HUDEP-2 (cell line): ENCODE measurements at regions not wholly inside any gene's neighbourhood (a gene's known extent, or its start where the extent isn't known, plus 50 kb on each side); places are given as distances from the start of the nearest gene placed in this dataset.
A peak's percentile ranks its signal among the peaks of the same experiment; 100 is the strongest.

ENCODE experiments used
- DNase-seq, 76 experiments: peaks; one replicate each; lab custom pipeline; 2025; ENCODE audit not compliant: unreplicated experiment in 76 of 76; lab: John Stamatoyannopoulos, UW

- DNase-seq = no peak
Measured at GRCh38 chr2:6233993-6234392, 541.8 kb downstream of the SOX11 start.

DNA sequence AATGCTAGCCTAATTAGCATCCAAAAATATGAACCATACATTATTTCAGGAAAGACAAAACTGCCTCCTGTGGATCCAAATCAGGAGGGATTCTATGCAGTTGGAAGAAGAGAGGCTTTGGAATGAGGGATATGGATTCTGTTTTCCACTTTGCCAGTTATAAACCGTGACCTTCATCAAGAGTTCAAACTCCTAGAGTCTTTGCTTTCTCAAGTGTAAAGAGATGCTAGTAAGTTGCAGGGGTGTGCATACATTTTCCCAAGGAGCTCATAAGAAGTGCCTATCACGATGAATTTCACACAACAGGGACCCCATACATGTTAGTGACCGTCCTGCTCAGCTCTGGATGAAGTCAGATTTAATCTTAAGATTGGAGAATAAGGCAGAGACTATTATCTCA, 542.5 kb downstream of the SOX11 start:
- DNase-seq = no peak

- no peak for DNase-seq
Measured at GRCh38 chr2:6236317-6236716, 544.1 kb downstream of the SOX11 start.

GRCh38 chr2:6237039-6237660, 545.0 kb downstream of the SOX11 start:
- no peak for DNase-seq

GRCh38 chr2:6249557-6249956, 557.4 kb downstream of the SOX11 start:
- no peak for DNase-seq

GRCh38 chr2:6254441-6254840, 562.3 kb downstream of the SOX11 start:
- DNase-seq = no peak

- DNase-seq = no peak
Measured at GRCh38 chr2:6264198-6264597, 572.0 kb downstream of the SOX11 start.

DNA sequence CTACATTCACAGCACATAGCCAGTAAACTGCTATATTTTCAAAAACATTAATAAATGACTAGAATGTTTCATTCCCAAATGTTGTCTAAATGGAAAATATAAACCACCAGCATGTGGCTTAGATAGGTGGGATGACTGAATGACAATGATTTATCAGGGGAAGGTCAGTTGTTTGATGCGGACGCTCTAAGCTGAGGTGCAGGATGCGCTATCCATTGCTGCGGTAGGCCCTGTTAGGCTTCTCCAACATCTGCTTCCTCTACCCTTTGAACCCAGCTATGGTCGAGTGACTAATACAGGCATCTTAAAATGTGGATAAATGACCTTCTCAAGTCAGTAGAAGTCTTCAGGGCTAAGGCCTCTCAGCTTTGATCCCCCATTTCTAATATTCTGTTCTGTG, 584.2 kb downstream of the CMPK2 start:
- DNase-seq = no peak

DNA sequence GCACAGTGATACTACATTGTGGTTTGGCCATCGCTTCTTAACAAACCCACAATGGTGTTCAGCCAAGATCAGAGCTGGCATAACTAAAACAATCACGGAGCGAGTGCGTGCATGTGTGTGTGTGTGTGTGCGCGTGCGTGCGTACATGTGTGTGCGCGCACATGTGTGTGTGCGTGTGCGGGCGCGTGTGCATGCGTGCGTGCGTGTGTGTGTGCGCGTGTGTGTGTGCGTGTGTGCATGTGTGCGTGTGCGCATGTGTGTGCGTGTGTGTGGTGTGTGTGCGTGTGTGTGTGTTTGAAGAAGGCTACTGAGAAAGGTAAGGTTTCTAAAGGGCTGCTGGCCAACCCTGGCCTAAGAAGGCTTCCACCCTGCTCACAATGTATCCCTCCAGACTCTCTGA, 582.4 kb downstream of the CMPK2 start:
- no peak for DNase-seq

- no peak for DNase-seq
Measured at GRCh38 chr2:6287406-6287805, 578.3 kb downstream of the CMPK2 start.

GRCh38 chr2:6288791-6289190, 576.9 kb downstream of the CMPK2 start:
- no peak for DNase-seq

- DNase-seq = peak in 1 of 76 experiments; percentile 2
Measured at GRCh38 chr2:6290217-6291015, 575.3 kb downstream of the CMPK2 start.

- DNase-seq = no peak
Measured at GRCh38 chr2:6294791-6295190, 570.9 kb downstream of the CMPK2 start.

GRCh38 chr2:6297238-6297637, 568.5 kb downstream of the CMPK2 start:
- DNase-seq = no peak

DNA sequence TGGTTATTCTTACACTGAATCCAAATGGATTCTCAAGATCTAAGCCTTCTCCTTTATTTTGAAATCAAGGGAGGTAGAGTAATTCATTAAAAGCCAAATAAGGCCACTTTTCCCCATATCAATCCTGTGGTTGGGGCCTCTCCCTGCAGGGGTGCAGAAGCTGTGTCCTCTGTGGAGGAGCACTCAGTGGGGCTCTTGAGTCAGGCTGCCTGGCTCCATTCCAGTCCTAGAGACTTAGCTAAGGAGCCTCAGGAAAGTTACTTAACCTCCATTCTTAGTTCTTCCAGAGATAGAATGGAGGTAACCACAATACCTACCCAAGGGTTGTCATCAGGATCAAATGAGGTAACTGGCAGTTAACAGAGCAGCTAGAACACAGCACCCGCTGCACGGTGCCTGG, 564.3 kb downstream of the CMPK2 start:
- DNase-seq = no peak

- DNase-seq = no peak
Measured at GRCh38 chr2:6308986-6309385, 556.7 kb downstream of the CMPK2 start.

DNA sequence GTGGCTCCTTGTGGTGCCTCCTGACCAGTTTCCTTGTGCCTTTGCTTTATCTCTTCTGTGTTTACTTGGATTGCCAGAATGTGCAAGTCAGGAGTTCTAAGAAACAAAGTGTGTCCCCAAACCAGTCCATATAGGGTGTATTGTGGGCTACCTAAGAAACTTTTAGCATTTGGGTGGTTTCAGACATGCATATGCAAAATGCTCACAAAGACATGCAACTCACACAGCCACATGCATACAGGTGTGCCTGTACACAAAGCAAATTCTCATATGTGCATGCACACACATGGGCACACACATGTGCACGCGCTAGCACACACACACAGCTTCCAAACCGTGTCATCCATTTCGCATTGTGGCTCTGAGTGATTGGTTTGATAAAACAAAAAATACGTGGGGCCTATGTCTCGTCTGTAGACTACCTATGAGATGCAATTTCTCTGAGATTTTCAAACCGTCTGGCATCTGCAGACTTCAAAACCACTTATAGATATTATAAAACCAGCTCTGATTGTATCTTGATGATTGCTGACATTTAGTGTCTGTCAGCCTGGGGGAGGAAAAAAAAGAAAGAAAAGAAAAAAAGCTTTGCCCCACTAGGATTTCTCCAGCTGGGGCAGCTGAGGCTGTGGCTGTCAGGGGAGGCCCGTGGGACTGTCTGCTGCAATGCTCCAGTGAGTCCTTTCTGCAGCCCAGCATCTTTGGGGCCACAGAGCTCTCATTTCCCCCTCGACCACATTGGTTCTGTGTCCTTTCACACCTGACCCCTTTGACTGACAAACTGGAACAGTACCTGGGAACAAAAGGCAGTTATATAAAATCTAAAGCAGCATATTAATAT, 556.1 kb downstream of the CMPK2 start:
- DNase-seq = no peak

DNA sequence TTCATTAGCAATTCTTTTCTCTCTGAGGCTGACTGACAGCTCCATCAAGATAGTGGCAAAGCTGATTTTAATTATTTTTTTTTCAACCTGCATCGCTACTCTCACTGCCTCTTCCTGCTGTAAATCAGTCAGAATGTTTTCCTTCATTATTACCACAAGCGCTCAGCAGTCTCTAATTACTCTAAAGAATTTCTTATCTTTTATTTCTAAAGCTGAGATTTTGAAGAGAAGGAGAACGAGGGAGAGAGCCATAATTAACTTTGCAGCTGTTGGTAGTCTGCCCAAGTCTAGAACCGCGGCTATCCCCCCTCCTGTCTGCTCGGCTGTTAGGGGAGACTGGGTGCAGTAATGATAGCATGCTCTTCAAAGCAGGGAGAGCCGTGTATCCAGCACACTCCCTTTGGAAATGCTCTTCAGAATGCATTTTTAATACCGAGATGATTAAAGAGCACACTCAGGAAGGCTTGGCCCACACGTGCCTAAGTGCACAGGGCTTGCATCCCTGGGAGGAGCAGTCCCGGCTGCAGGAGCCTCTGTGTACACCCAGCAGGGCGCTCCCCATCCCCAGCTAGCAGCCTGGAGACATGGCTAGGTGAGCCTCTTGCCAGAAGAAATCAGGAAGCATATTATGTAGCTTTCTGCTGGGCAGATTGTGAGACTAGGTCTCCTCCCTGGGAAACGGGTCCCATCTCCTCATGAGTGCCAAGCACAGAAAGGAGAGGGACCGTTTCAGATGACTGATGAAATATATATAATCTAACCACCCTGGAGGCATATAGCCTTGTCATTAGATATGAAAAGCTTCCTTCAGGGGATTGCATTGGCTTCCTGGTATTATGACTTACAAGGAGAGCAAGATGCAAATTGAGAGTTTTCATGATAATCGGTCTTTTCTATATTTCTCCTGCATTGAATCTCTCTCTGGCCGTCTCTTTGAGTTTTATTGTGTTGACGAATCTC, 555.2 kb downstream of the CMPK2 start:
- DNase-seq = no peak

DNA sequence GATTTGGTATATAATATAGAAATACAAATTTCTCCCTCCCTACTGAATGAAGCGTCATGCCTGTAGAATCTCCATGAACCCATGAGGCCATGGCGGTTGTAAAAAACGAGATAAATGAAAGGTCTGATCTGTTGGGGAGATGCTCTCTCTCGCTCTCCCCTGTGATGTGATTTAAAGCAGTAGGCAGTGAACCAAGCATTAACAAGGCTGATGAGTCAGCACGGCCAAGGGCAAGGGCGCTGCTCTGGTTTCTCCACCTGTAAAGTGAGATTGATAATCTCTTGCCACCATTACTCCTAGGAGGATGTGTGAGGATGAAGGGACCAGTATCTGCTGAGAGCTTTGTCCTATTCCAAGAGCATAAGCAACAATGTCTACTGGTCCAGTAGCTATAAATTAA, 553.3 kb downstream of the CMPK2 start:
- no peak for DNase-seq

DNA sequence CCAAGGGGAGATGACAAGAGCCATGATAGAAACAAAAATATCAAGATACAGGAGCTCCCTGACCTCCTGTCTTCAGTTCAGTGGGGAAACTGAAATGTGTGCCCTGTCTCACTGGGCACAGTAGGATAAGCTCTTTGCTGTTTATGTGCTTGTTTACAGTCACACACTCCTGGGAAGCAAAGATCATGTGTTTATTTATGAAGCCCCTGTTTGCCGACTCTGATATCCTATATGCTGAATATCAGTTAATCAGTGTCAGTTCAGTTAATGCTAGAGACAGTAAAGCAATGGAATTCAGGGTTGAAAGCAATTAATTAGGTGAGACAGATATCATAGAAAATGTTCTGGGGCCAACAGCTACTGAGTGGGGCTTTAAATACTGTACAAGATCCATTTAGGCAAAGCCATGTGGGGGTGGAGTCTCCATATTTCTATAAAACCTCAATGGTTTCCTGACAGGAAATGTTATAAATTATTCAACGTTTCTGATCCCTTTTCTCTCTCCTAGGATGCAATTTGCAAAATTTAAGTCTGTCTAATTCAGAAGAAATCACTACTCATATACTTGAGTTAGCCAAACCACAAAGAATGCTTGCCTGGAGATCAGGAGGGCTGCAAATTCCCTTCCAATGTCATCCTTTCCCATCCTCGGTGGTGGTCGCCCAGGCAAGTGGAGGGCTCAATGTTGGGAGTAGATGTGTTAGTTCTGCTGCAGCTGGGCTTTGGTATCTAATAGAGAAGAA, 551.3 kb downstream of the CMPK2 start:
- no peak for DNase-seq
